Heart right ventricle (tissue), 16 donors: ENCODE measurements at regions not wholly inside any gene's neighbourhood (a gene's known extent, or its start where the extent isn't known, plus 50 kb on each side); places are given as distances from the start of the nearest gene placed in this dataset.

ENCODE experiments used
- ATAC-seq, 8 donors: fragments of 200-7000 bp; cut with Tn5 transposase; one replicate each; pipeline ENCODE4 v1.9.1; 2020; ENCODE audit warnings: mild to moderate bottlenecking in 8 of 8, moderate library complexity in 8 of 8, moderate number of reproducible peaks in 1 of 8
- DNase-seq, 2 donors: peaks; one replicate each; pipeline ENCODE4 v3.0.0-alpha.2; 2020
- H3K27ac ChIP-seq, 10 donors: fragments of 200-600 bp; sonication (generic) in 2 of 10; one replicate each; pipeline versions ENCODE4 v1.5.0 to v1.8.0; 2020 to 2022; ENCODE audit warnings: mild to moderate bottlenecking in 3 of 10
- H3K27me3 ChIP-seq, 7 donors: fragments of 200-600 bp; one replicate each; pipeline ENCODE4 v1.8.0; 2021 to 2022; ENCODE audit warnings: mild to moderate bottlenecking in 2 of 7
- H3K36me3 ChIP-seq, 9 donors: fragments of 200-600 bp; sonication (generic) in 1 of 9; one replicate each; pipeline versions ENCODE4 v1.5.0 to v1.8.0; 2020 to 2022; ENCODE audit warnings: mild to moderate bottlenecking in 2 of 9
- H3K4me1 ChIP-seq, 9 donors: fragments of 200-600 bp; sonication (generic) in 1 of 9; one replicate each; pipeline versions ENCODE4 v1.5.0 to v1.8.0; 2020 to 2022; ENCODE audit warnings: mild to moderate bottlenecking in 4 of 9
- H3K4me3 ChIP-seq, 10 donors: fragments of 200-600 bp; sonication (generic) in 2 of 10; one replicate each; pipeline versions ENCODE4 v1.5.0 to v1.8.0; 2020 to 2022; ENCODE audit warnings: mild to moderate bottlenecking in 7 of 10, moderate library complexity in 2 of 10
- H3K9me3 ChIP-seq, 11 donors: fragments of 200-600 bp in 10 of 11; sonication (generic) in 2 of 11; one replicate each; pipeline versions ENCODE4 v1.5.0 to v1.8.0; 2013 to 2022; ENCODE audit warnings: mild to moderate bottlenecking in 2 of 11, control low read depth in 1 of 11, moderate library complexity in 1 of 11
- WGBS, 2 donors: extraction: QIAGEN DNeasy Blood & Tissue Kit; methylation state at CpG; one replicate each; pipeline ENCODE4 v1.1.7; 2013; ENCODE audit warnings: inconsistent platforms in 1 of 2; 5-methylcytosine and 5-hydroxymethylcytosine counted together
- intact Hi-C, 10 donors: fragments of 100-400 bp; cut with DNase I; formaldehyde crosslinking; loops; one replicate each; pipeline versions ENCODE4 v1.11.1 to v1.14.2; 2022
- TF ChIP-seq, protein P1 (sequence below), 9 donors: fragments of 200-600 bp; sonication (generic) in 2 of 9; IDR thresholded peaks; one replicate each; pipeline versions ENCODE4 v1.5.0 to v1.8.0; 2021 to 2022; ENCODE audit warnings: antibody characterized with exemption in 9 of 9, mild to moderate bottlenecking in 5 of 9, moderate library complexity in 1 of 9
- donor health status: Arrhythmogenic right ventricular cardiomyopathy.
- donor health status: ischemic (EF 13 %, LVEDD 7.1; RV severe dilation, severe dysfunction).
- donor health status: healthy with polysubstance abuse.
- donor health status: DM: no; HTN: yes; CAD: no.
- donor health status: DM: no; HTN: no; CAD: no.
- donor health status: ischemic (EF 25% LVEDD 6.9; RV normal size, moderate dysfunction).
- donor health status: ischemic (EF 25% LVEDD 5.7; RV mildly dilated, moderate dysfunction).
- donor health status: healthy.
- donor health status: DM: yes; HTN: yes; CAD: no.
- donor health status: Ischemic cardiomyopathy.
- donor health status: ischemic (EF 35%, LVEDD 5.7; RV mildly dilated, moderate dysfunction).
- donor health status: nonischemic (EF 11% LVEDD 7.7; RV severe dilation, severe dysfunction).
- donor health status: DM: yes; HTN: yes; CAD: no.
- donor health status: PGD.
- donor health status: ischemic (EF 29% LVEDD 5.4; RV normal size, mild dysfunction).
- donor health status: nonischemic (EF 23%, LVEDD 6.1; RV moderate dilation, normal function).

DNA sequence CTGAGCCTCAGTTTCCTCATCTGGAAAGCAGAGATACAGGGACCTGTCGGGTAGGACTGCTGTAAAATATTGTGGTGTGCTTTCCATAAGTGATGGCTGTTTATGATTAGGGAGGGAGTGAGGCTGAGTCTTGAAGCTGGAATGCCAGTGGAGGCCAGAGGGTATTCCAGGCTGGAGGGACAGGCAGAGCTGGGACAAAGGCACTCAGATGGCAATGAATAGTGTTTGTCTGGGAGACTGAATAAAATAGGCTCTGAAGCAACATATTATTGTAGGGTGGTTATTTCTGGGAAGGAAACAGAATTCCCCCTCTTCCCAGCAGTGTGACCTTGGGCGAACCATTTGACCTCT, 120.7 kb downstream of the INHBB start:
- WGBS, 2 donors: 91 to 94% methylated on average over 2 of the region's 2 CpGs
- intact Hi-C loops: no loop called here

GRCh38 chr2:120468136-120468535, 122.2 kb downstream of the INHBB start:
- no peak for DNase-seq
- intact Hi-C loops: no loop called here

More for the DNA sequence above, 120.7 kb downstream of the INHBB start:
- ATAC-seq (no peak), DNase-seq (no peak)
- Histone ChIP-seq H3K27ac (no peak overlapping the region), H3K4me1 (peaks cover 5 to 44% (median 34%) of the 10 kb centered on the region in 9 donors), H3K27me3 (peaks cover 0 to 5% (median 0%) of the 10 kb centered on the region in 7 donors), H3K9me3 (peaks cover 0 to 2% (median 0%) of the 10 kb centered on the region in 11 donors), H3K4me3 (no peak overlapping the region), H3K36me3 (no peaks in the 10 kb centered on the region)
- TF ChIP-seq, protein P1, sequence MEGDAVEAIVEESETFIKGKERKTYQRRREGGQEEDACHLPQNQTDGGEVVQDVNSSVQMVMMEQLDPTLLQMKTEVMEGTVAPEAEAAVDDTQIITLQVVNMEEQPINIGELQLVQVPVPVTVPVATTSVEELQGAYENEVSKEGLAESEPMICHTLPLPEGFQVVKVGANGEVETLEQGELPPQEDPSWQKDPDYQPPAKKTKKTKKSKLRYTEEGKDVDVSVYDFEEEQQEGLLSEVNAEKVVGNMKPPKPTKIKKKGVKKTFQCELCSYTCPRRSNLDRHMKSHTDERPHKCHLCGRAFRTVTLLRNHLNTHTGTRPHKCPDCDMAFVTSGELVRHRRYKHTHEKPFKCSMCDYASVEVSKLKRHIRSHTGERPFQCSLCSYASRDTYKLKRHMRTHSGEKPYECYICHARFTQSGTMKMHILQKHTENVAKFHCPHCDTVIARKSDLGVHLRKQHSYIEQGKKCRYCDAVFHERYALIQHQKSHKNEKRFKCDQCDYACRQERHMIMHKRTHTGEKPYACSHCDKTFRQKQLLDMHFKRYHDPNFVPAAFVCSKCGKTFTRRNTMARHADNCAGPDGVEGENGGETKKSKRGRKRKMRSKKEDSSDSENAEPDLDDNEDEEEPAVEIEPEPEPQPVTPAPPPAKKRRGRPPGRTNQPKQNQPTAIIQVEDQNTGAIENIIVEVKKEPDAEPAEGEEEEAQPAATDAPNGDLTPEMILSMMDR (IDR thresholded peaks at IDR 0.05): no peak

GRCh38 chr2:120469426-120469825, 123.5 kb downstream of the INHBB start:
- intact Hi-C loops: no loop called here
- Histone ChIP-seq H3K36me3 (no peaks in the 10 kb centered on the region), H3K4me3 (no peak overlapping the region), H3K9me3 (peaks cover 0 to 11% (median 0%) of the 10 kb centered on the region in 11 donors), H3K27me3 (no peaks in the 10 kb centered on the region), H3K4me1 (peaks cover 5 to 44% (median 34%) of the 10 kb centered on the region in 9 donors), H3K27ac (peak overlapping the region in 2 of 10 donors; percentile 5 to 13)
- 51 to 69% methylated on average over 2 of the region's 2 CpGs for WGBS, 2 donors
- DNase-seq (no peak), ATAC-seq (peak in 2 of 8 donors; percentile 20 to 21)
- TF ChIP-seq, protein P1 (IDR thresholded peaks at IDR 0.05): no peak

More at GRCh38 chr2:120468136-120468535, 122.2 kb downstream of the INHBB start:
- Histone ChIP-seq H3K36me3 (no peaks in the 10 kb centered on the region), H3K27ac (no peak overlapping the region), H3K9me3 (peaks cover 0 to 11% (median 0%) of the 10 kb centered on the region in 11 donors), H3K4me1 (peaks cover 5 to 44% (median 34%) of the 10 kb centered on the region in 9 donors), H3K4me3 (no peak overlapping the region), H3K27me3 (peaks cover 0 to 5% (median 0%) of the 10 kb centered on the region in 7 donors)
- 96 to 99% methylated on average over 6 of the region's 6 CpGs for WGBS, 2 donors
- no peak for ATAC-seq
- TF ChIP-seq, protein P1 (IDR thresholded peaks at IDR 0.05): no peak

- intact Hi-C loops: no loop called here
- Histone ChIP-seq H3K4me3 (no peak overlapping the region), H3K36me3 (no peaks in the 10 kb centered on the region), H3K9me3 (peaks cover 0 to 11% (median 0%) of the 10 kb centered on the region in 11 donors), H3K4me1 (peaks cover 5 to 44% (median 34%) of the 10 kb centered on the region in 9 donors), H3K27ac (peak overlapping the region in 9 of 10 donors; percentile 2 to 59 (median 37)), H3K27me3 (no peaks in the 10 kb centered on the region)
- ATAC-seq: peak; percentile 63 to 90 (median 72)
- TF ChIP-seq, protein P1 (IDR thresholded peaks at IDR 0.05): no peak
- 39 to 46% methylated on average over 14 of the region's 14 CpGs for WGBS, 2 donors
- DNase-seq: peak in 1 of 2 donors; percentile 69
Observed at GRCh38 chr2:120470041-120470965, 124.4 kb downstream of the INHBB start.
